Immature natural killer cell (primary cell): ENCODE measurements at regions not wholly inside any gene's neighbourhood (a gene's known extent, or its start where the extent isn't known, plus 50 kb on each side); places are given as distances from the start of the nearest gene placed in this dataset.
"Not testable (repeated sequence)": the region's sequence is repeated elsewhere in the genome, so short reads cannot be mapped to it uniquely, and the experiment has no call there.

Experiments used
- DNase-seq, 3 donors: peaks; one replicate each; pipeline ENCODE4 v3.0.0; 2022; ENCODE audit warnings: mixed read lengths in 1 of 3
- H3K27ac Mint-ChIP-seq, 6 donors: one replicate each; pipeline ENCODE4 v1.8.0; 2020; ENCODE audit warnings: mixed read lengths in 6 of 6, mild to moderate bottlenecking in 5 of 6, inconsistent platforms in 4 of 6, moderate library complexity in 3 of 6
- H3K27me3 Mint-ChIP-seq, 3 donors: one replicate each; pipeline ENCODE4 v1.8.0; 2020 to 2021; ENCODE audit warnings: low read depth in 3 of 3, mild to moderate bottlenecking in 3 of 3, mixed read lengths in 3 of 3, moderate library complexity in 3 of 3, inconsistent platforms in 1 of 3
- H3K36me3 Mint-ChIP-seq, 3 donors: one replicate each; pipeline ENCODE4 v1.8.0; 2020; ENCODE audit warnings: mixed read lengths in 3 of 3, inconsistent platforms in 2 of 3, mild to moderate bottlenecking in 2 of 3
- H3K4me1 Mint-ChIP-seq, 2 donors: one replicate each; pipeline ENCODE4 v1.8.0; 2020; ENCODE audit warnings: inconsistent platforms in 2 of 2, mild to moderate bottlenecking in 2 of 2, mixed read lengths in 2 of 2, moderate library complexity in 1 of 2
- H3K4me3 Mint-ChIP-seq, 5 donors: one replicate each; pipeline ENCODE4 v1.8.0; 2020; ENCODE audit warnings: mild to moderate bottlenecking in 5 of 5, mixed read lengths in 5 of 5, inconsistent platforms in 3 of 5, moderate library complexity in 3 of 5
- H3K9me3 Mint-ChIP-seq, 6 donors: one replicate each; pipeline ENCODE4 v1.8.0; 2020; ENCODE audit warnings: mild to moderate bottlenecking in 6 of 6, mixed read lengths in 6 of 6, inconsistent platforms in 4 of 6, moderate library complexity in 3 of 6

DNA sequence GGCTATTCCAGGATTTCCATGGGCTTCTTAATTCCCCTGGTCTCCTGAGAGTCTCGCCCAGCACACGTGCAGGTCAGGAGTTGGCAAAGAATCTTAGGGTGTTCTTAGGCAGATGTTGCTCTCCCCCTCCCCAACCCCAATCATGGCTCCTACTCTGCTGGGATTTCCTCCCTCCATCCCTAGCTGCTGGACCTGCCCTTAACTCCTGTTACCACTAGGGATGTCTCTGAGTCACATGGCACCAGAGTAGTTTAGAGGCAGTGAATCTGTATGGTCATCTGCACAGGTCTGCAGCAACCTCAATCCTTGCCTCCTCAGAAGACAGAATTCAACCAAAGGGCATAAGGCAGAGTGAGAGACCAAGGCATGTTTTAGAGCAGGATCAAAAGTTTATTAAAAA lies 51.8 kb upstream of the CHST3 start:
- H3K36me3 Mint-ChIP-seq = no peaks in the 10 kb centered on the region
- H3K9me3 Mint-ChIP-seq = no peaks in the 10 kb centered on the region
- no peak overlapping the region for H3K4me3 Mint-ChIP-seq
- peaks cover 0 to 2% (median 2%) of the 10 kb centered on the region in 3 donors for H3K27me3 Mint-ChIP-seq
- H3K4me1 Mint-ChIP-seq = peaks cover 16 to 20% of the 10 kb centered on the region in 2 donors
- DNase-seq = no peak
- H3K27ac Mint-ChIP-seq = no peak overlapping the region

DNA sequence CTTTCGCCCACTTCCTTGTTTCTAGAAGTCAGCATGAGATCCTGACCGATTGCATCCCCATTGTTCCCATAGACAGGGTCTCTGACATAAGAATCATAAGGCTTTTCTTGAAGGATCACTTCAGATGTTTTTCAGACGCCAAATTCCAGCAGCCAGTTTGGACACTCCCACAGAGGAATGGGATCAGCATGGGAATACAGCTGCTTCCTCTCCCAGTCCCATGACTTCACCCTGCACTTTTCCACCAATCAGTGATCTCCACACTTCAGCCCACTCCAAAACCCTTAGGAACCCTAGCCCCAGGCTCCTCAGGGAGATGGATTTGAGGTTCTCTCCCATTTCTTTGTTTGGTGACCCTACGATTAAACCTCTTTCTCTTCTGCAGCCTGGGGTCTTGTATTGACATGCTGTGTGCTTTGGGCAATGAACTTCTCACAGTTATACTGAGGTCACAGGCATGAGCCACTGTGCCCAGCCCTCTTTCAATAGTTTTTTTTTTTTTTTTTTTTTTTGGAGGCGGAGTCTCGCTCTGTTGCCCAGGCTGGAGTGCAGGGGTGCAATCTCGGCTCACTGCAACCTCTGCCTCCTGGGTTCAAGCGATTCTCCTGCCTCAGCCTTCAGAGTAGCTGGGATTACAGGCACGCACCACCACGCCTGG lies 52.8 kb upstream of the CHST3 start:
- Mint-ChIP-seq H3K36me3 (no peaks in the 10 kb centered on the region), H3K27me3 (peaks cover 0 to 2% (median 2%) of the 10 kb centered on the region in 3 donors), H3K27ac (no peak overlapping the region), H3K4me1 (peaks cover 16 to 20% of the 10 kb centered on the region in 2 donors), H3K4me3 (no peak overlapping the region), H3K9me3 (no peaks in the 10 kb centered on the region)
- DNase-seq = no peak

DNA sequence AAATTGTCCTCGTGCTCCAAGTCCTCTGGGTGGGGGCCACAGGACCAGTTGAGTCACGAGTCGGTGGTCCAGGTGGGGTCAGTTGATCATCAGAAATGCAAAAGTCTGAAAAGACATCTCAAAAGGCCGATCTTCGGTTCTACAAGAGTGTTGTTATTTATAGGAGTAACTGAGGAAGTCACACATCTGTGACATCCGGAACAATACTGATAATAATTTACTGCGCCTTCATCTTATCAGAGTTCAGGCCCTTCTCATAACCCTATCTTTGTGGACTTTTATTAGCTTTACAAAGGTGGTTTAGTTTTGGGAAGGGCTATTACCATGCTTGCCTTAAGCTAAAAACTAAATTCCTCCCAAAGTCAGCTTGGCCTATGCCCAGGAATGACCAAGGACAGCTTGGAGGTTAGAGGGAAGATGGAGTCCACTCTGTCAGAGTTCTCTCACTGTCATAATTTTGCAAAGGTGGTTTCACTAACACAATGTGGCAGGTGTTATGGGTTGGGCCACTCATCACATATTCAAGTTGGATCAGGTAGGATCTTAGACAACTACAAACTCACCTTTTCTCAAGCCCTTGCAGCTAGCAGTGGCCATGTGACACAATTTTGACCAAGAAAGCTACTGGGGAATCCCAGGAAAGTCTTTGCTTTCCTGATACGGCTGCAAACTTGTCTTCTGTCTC lies 54.7 kb upstream of the CHST3 start:
- Mint-ChIP-seq H3K4me1 (peaks cover 16 to 20% of the 10 kb centered on the region in 2 donors), H3K4me3 (peak overlapping the region; percentile 58 to 78 (median 68)), H3K27ac (peak overlapping the region in 5 of 6 donors; percentile 6 to 79 (median 51)), H3K27me3 (peaks cover 0 to 2% (median 0%) of the 10 kb centered on the region in 3 donors), H3K36me3 (no peaks in the 10 kb centered on the region), H3K9me3 (no peaks in the 10 kb centered on the region)
- no peak for DNase-seq

DNA sequence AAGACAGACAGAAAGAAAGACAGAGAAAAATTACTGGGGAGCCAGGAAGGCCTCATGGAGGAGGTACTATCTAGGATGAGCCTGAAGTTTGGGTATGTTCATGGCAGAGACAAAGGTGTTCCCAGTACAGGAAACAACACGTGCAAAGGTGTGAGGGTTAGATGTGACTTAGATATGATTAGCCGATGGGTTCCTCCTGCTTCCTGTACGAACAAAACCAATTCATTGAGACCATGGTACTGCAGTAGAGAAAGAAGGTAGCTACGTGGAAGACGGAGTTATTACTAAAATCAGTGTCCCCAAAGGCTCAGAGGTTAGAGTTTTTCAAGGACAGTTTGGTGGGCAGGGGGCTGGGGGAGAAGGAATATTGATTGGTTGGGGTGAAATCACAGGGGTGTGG lies 55.2 kb upstream of the CHST3 start:
- Mint-ChIP-seq H3K9me3 (no peaks in the 10 kb centered on the region), H3K36me3 (no peaks in the 10 kb centered on the region), H3K4me1 (peaks cover 16 to 20% of the 10 kb centered on the region in 2 donors), H3K27me3 (peaks cover 0 to 2% (median 0%) of the 10 kb centered on the region in 3 donors), H3K4me3 (peak overlapping the region; percentile 58 to 78 (median 68)), H3K27ac (peak overlapping the region in 5 of 6 donors; percentile 6 to 79 (median 51))
- DNase-seq = no peak

DNA sequence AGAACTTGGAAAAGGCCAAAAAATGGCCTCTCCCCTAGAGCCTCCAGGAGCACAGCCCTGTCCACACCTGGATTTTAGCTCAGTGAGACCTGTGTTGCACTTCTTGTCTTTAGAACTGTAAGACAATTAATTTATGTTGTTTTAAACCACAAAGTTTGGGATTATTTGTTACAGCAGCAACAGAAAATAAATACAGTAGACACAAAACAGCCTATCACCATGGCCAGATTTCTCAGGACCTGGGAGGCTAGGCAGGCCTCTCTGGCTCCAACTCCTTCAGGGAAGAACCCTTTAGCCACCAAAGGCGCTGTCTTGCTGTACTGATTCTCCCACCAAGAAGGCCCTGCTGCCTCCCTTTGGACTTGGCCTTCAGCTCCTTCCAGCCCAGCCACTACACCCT lies 54.1 kb upstream of the PSAP start:
- H3K27me3 Mint-ChIP-seq = peaks cover 0 to 2% (median 0%) of the 10 kb centered on the region in 3 donors
- peaks cover 16 to 20% of the 10 kb centered on the region in 2 donors for H3K4me1 Mint-ChIP-seq
- no peak for DNase-seq
- no peaks in the 10 kb centered on the region for H3K9me3 Mint-ChIP-seq
- H3K36me3 Mint-ChIP-seq = no peaks in the 10 kb centered on the region
- no peak overlapping the region for H3K27ac Mint-ChIP-seq
- no peak overlapping the region for H3K4me3 Mint-ChIP-seq

DNA sequence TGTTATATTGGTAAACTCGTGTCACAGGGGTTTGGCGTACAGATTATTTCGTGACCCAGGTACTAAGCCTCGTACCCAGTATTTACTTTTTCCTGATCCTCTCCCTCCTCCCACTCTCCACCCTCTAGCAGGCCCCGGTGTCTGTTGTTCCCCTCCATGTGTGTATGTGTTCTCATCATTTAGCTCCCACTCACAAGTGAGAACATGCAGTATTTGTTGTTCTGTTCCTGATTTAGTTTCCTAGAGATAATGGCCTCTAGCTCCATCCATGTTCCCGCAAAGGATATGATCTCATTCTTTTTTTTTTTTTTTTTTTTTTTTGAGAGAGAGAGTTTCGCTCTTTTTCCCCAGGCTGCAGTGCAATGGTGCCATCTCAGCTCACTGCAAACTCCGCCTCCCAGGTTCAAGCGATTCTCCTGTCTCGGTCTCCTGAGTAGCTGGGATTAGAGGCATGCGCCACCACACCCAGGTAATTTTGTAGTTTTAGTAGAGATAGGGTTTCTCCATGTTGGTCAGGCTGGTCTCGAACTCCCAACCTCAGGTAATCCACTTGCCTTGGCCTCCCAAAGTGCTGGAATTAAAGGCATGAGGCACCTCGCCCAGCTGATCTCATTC lies 52.7 kb upstream of the PSAP start:
- not testable (repeated sequence) for H3K36me3 Mint-ChIP-seq, H3K4me1 Mint-ChIP-seq, H3K9me3 Mint-ChIP-seq, H3K27me3 Mint-ChIP-seq, H3K4me3 Mint-ChIP-seq, DNase-seq, H3K27ac Mint-ChIP-seq

DNA sequence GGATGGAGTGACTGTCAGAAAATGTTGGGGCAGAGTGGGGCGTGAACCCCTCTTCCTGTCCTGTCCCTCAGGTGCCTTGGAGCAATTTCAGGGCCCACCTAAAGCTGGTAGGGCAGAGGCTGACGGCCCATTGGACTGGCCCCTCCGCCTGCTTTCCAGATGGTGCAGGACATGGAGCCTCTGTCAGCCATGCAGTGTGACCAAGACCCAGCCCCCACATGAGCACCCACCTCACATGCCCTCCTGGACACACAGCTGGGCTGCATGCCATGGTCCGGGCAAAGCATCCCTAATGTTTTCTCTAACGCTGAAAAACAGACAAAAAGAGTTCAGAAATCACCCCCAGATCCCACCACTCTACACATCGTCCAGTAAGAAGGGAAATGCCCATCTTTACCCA lies 51.3 kb upstream of the PSAP start:
- H3K27me3 Mint-ChIP-seq = no peaks in the 10 kb centered on the region
- no peak for DNase-seq
- H3K4me1 Mint-ChIP-seq = no peaks in the 10 kb centered on the region
- no peak overlapping the region for H3K27ac Mint-ChIP-seq
- no peak overlapping the region for H3K4me3 Mint-ChIP-seq
- no peaks in the 10 kb centered on the region for H3K9me3 Mint-ChIP-seq
- no peaks in the 10 kb centered on the region for H3K36me3 Mint-ChIP-seq
